ENCODE measurements at regions not wholly inside any gene's neighbourhood (a gene's known extent, or its start where the extent isn't known, plus 50 kb on each side); places are given as distances from the start of the nearest gene placed in this dataset.

DNA sequence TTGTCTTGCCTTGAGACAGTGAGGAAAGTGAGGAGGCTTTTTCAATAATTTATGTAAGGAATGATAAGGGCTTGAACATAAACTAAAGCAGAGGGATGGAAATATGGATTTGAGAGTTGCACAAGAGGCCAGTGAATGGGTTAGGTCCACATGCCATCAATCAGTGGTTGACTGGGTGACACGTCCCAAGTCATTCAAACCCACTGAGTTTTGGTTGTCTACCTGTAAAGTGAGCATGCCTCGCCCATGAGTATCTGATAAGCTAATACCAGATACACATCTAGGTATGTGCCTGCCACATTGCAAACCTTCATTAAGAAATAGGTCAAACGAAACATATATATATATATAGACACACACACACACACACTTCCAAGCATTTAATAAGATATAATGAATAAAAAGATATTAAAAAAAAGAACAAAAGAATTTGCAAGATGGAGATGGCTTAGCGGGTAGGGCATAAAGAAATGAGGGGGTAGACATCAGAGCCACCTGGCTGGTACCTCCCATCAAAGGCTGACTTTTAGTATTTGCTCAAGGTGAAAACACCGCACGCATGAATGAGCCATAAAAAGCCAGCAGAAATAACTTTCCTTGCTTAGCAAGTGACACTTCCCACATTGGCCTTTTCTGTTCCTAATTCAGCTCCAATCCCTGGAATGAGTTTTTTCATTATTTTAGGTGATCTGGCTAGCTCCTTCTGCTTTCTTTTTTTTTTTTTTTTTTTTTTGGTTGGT, 109.1 kb upstream of the GGTLC1 start:
- DNase-seq (no peak), ATAC-seq (ENCODE audit: insufficient read depth, low FRiP score) (no peak)
- Histone ChIP-seq H3K36me3 (ENCODE audit: control insufficient read depth in 4 of 4, insufficient read depth in 4 of 4, low read length in 4 of 4) (no peaks in the 10 kb centered on the region), H3K9me3 (ENCODE audit: control insufficient read depth in 4 of 4, insufficient read depth in 3 of 4, low read length in 3 of 4) (no peaks in the 10 kb centered on the region), H3K27me3 (ENCODE audit: control insufficient read depth in 3 of 3, insufficient read depth in 3 of 3, low read length in 2 of 3) (peaks cover 0 to 2% (median 0%) of the 10 kb centered on the region in 3 donors), H3K4me1 (ENCODE audit: control insufficient read depth in 5 of 5, insufficient read depth in 5 of 5, low read length in 5 of 5) (no peaks in the 10 kb centered on the region), H3K27ac (ENCODE audit: low read depth in 1 of 2, low read length in 1 of 2) (no peak overlapping the region), H3K4me3 (no peak overlapping the region), H3K9ac (ENCODE audit: insufficient read depth in 1 of 2, low read length in 2 of 2) (no peak overlapping the region)
- WGBS, 2 donors: 82 to 87% methylated on average over 6 of the region's 6 CpGs
- TF ChIP-seq, protein P1, sequence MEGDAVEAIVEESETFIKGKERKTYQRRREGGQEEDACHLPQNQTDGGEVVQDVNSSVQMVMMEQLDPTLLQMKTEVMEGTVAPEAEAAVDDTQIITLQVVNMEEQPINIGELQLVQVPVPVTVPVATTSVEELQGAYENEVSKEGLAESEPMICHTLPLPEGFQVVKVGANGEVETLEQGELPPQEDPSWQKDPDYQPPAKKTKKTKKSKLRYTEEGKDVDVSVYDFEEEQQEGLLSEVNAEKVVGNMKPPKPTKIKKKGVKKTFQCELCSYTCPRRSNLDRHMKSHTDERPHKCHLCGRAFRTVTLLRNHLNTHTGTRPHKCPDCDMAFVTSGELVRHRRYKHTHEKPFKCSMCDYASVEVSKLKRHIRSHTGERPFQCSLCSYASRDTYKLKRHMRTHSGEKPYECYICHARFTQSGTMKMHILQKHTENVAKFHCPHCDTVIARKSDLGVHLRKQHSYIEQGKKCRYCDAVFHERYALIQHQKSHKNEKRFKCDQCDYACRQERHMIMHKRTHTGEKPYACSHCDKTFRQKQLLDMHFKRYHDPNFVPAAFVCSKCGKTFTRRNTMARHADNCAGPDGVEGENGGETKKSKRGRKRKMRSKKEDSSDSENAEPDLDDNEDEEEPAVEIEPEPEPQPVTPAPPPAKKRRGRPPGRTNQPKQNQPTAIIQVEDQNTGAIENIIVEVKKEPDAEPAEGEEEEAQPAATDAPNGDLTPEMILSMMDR (IDR thresholded peaks at IDR 0.05; ENCODE audit: control extremely low read depth, extremely low read depth): no peak

DNA sequence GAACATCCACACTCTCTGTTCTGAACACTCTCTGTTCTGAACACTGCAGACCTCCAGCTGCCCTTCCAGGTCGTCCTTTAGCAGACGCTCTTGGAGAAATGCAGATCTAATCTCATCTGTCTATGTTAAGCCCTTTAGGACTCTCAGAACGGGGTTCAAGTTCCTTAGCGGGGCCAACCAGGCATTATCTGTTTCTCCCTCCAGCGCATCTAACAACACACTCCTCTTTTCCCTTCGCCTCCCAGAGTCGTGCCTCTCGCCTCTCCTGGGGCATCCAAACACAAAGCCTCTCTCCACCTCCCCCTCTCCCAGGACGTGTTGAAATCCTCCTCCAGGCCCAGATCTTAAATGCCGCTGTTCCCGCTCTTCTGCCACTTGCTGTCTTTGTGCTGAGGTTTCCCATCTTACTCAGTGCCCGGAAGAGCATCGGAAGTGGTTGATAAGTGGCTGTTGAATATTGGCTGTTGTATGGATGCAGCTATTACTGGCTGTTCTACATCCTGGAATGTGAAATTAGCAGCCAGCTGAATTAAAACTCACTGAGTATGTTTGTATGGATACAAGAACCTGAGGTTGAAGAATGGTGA, 108.4 kb upstream of the GGTLC1 start:
- Histone ChIP-seq H3K9me3 (ENCODE audit: control insufficient read depth in 4 of 4, insufficient read depth in 3 of 4, low read length in 3 of 4) (no peaks in the 10 kb centered on the region), H3K36me3 (ENCODE audit: control insufficient read depth in 4 of 4, insufficient read depth in 4 of 4, low read length in 4 of 4) (no peaks in the 10 kb centered on the region), H3K27me3 (ENCODE audit: control insufficient read depth in 3 of 3, insufficient read depth in 3 of 3, low read length in 2 of 3) (peaks cover 0 to 2% (median 0%) of the 10 kb centered on the region in 3 donors), H3K9ac (ENCODE audit: insufficient read depth in 1 of 2, low read length in 2 of 2) (no peak overlapping the region), H3K4me3 (no peak overlapping the region), H3K27ac (ENCODE audit: low read depth in 1 of 2, low read length in 1 of 2) (no peak overlapping the region), H3K4me1 (ENCODE audit: control insufficient read depth in 5 of 5, insufficient read depth in 5 of 5, low read length in 5 of 5) (no peaks in the 10 kb centered on the region)
- no peak for DNase-seq
- TF ChIP-seq, protein P1 (IDR thresholded peaks at IDR 0.05; ENCODE audit: control extremely low read depth, extremely low read depth): no peak
- 59 to 86% methylated on average over 13 of the region's 13 CpGs for WGBS, 2 donors
- no peak for ATAC-seq (ENCODE audit: insufficient read depth, low FRiP score)

DNA sequence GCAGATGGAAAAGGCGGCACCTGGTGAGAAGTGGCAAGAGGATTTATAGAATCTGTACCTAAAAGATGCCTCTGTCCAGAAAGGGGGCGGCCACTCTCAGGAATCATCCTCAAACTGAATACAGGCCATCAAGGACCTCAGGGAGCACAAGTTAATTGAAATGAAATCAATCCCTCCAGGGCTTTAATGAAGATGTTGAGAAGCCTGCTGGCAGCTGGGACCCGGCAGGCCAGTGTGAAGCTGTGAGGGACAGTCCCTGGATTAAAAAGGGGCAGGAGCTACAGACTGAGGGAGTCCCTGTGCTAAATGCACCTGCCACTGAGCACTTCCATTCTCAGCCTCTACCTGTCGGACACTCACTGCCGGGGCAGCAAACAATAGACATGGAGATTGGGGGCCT, 107.7 kb upstream of the GGTLC1 start:
- DNase-seq: no peak
- H3K4me3 ChIP-seq: no peak overlapping the region
- H3K9ac ChIP-seq (ENCODE audit: insufficient read depth in 1 of 2, low read length in 2 of 2): no peak overlapping the region
- H3K36me3 ChIP-seq (ENCODE audit: control insufficient read depth in 4 of 4, insufficient read depth in 4 of 4, low read length in 4 of 4): no peaks in the 10 kb centered on the region
- ATAC-seq (ENCODE audit: insufficient read depth, low FRiP score): no peak
- no peak overlapping the region for H3K27ac ChIP-seq (ENCODE audit: low read depth in 1 of 2, low read length in 1 of 2)
- H3K9me3 ChIP-seq (ENCODE audit: control insufficient read depth in 4 of 4, insufficient read depth in 3 of 4, low read length in 3 of 4): no peaks in the 10 kb centered on the region
- WGBS, 2 donors: 86 to 90% methylated on average over 5 of the region's 5 CpGs
- TF ChIP-seq, protein P1 (IDR thresholded peaks at IDR 0.05; ENCODE audit: control extremely low read depth, extremely low read depth): no peak
- peaks cover 0 to 2% (median 0%) of the 10 kb centered on the region in 3 donors for H3K27me3 ChIP-seq (ENCODE audit: control insufficient read depth in 3 of 3, insufficient read depth in 3 of 3, low read length in 2 of 3)
- no peaks in the 10 kb centered on the region for H3K4me1 ChIP-seq (ENCODE audit: control insufficient read depth in 5 of 5, insufficient read depth in 5 of 5, low read length in 5 of 5)
